SK-N-SH (cell line): ENCODE measurements at regions not wholly inside any gene's neighbourhood (a gene's known extent, or its start where the extent isn't known, plus 50 kb on each side); places are given as distances from the start of the nearest gene placed in this dataset.

Experiments
- CTCF ChIA-PET: fragments of 300-600, 350-600 bp; formaldehyde crosslinking; extraction: SDS; loops from one replicate; lab custom pipeline; 2021; lab: Yijun Ruan, JAX
- POLR2A ChIA-PET: fragments of 350-600 bp; sonication (Branson Sonifier 250); formaldehyde crosslinking; extraction: SDS; loops from one replicate; lab custom pipeline; 2020; ENCODE audit warnings: antibody characterized with exemption, inconsistent platforms; lab: Yijun Ruan, JAX
- DNase-seq: peaks from one replicate; pipeline ENCODE4 v3.0.0; 2012
- H2AFZ ChIP-seq: fragments of 200-600 bp; sonication (generic); 2 replicates; pipeline ENCODE4 v1.8.1; 2016; ENCODE audit warnings: antibody characterized with exemption, mild to moderate bottlenecking, low read depth
- H3F3A ChIP-seq: fragments of 200-600 bp; sonication (generic); replicated peaks from 2 replicates; pipeline ENCODE3; 2016; ENCODE audit warnings: antibody characterized with exemption, mild to moderate bottlenecking; ENCODE audit not compliant: insufficient read depth
- H3K27ac ChIP-seq, 2 experiments: fragments of 200-500 bp in 1 of 2; fragments of 200-600 bp in 1 of 2; sonication (Bioruptor generic) in 1 of 2; sonication (generic), shearing (Covaris generic) in 1 of 2; 2 replicates each; pipeline versions ENCODE4 v1.5.1 to v1.6.1; 2014 to 2016; ENCODE audit warnings: low read depth in 2 of 2, inconsistent platforms in 1 of 2, low read length in 1 of 2, mild to moderate bottlenecking in 1 of 2, mixed read lengths in 1 of 2
- H3K27me3 ChIP-seq: fragments of 200-600 bp; sonication (generic), shearing (Covaris generic); 2 replicates; pipeline ENCODE4 v1.6.1; 2016; ENCODE audit warnings: mixed run types; ENCODE audit not compliant: insufficient read depth
- H3K36me3 ChIP-seq, 2 experiments: fragments of 200-500 bp in 1 of 2; fragments of 200-600 bp in 1 of 2; sonication (Bioruptor generic) in 1 of 2; sonication (generic) in 1 of 2; replicated peaks in 1 of 2; 2 replicates each; pipeline versions ENCODE3 to v1.5.1; 2014 to 2016; ENCODE audit warnings: low read length in 1 of 2, mild to moderate bottlenecking in 1 of 2; ENCODE audit not compliant: insufficient read depth in 2 of 2, control insufficient read depth in 1 of 2
- H3K4me1 ChIP-seq, 2 experiments: fragments of 200-500 bp in 1 of 2; fragments of 200-600 bp in 1 of 2; sonication (Bioruptor generic) in 1 of 2; sonication (generic), shearing (Covaris generic) in 1 of 2; 2 replicates each; pipeline versions ENCODE4 v1.5.1 to v1.6.1; 2014 to 2016; ENCODE audit warnings: low read depth in 1 of 2, low read length in 1 of 2, mixed run types in 1 of 2; ENCODE audit not compliant: insufficient read depth in 2 of 2, control insufficient read depth in 1 of 2
- H3K4me2 ChIP-seq: fragments of 200-600 bp; sonication (generic), shearing (Covaris generic); 2 replicates; pipeline ENCODE4 v1.6.1; 2017; ENCODE audit warnings: mixed run types
- H3K4me3 ChIP-seq, 2 experiments: fragments of 200-500 bp in 1 of 2; fragments of 200-600 bp in 1 of 2; sonication (Bioruptor generic) in 1 of 2; sonication (generic), shearing (Covaris generic) in 1 of 2; 2 replicates each; pipeline versions ENCODE4 v1.5.1 to v1.8.1; 2014 to 2016; ENCODE audit warnings: low read depth in 2 of 2, inconsistent platforms in 1 of 2, low read length in 1 of 2, mild to moderate bottlenecking in 1 of 2, mixed read lengths in 1 of 2, moderate library complexity in 1 of 2
- H3K79me2 ChIP-seq: fragments of 200-600 bp; sonication (generic); 2 replicates; pipeline ENCODE4 v1.8.1; 2017; ENCODE audit warnings: mild to moderate bottlenecking; ENCODE audit not compliant: insufficient read depth
- H3K9ac ChIP-seq: fragments of 200-600 bp; sonication (generic); 2 replicates; pipeline ENCODE4 v1.6.1; 2017; ENCODE audit warnings: mixed run types
- H3K9me2 ChIP-seq: fragments of 200-600 bp; sonication (generic); 2 replicates; pipeline ENCODE4 v1.6.1; 2017; ENCODE audit warnings: mixed run types
- H3K9me3 ChIP-seq: fragments of 200-600 bp; sonication (generic); 2 replicates; pipeline ENCODE4 v1.6.1; 2017; ENCODE audit warnings: mixed run types, mild to moderate bottlenecking, moderate library complexity
- H4K20me1 ChIP-seq: fragments of 200-600 bp; sonication (generic); 2 replicates; pipeline ENCODE4 v1.6.1; 2017; ENCODE audit warnings: mild to moderate bottlenecking, mixed run types; ENCODE audit not compliant: insufficient read depth
- EP300 ChIP-seq, 2 experiments: IDR thresholded peaks; 2 replicates each; pipeline versions ENCODE4 v1.4.0 to v1.6.1; 2012; ENCODE audit warnings: borderline replicate concordance in 1 of 2, low read depth in 1 of 2, low read length in 1 of 2
- EZH2phosphoT487 ChIP-seq: fragments of 200-600 bp; sonication (generic); IDR thresholded peaks from 2 replicates; pipeline ENCODE4 v1.6.1; 2017; ENCODE audit warnings: low read depth, mixed run types, mild to moderate bottlenecking, antibody characterized with exemption, moderate library complexity, borderline replicate concordance
- FOSL2 ChIP-seq: IDR thresholded peaks from 2 replicates; pipeline ENCODE4 v1.4.0; 2012; ENCODE audit warnings: low read depth, mild to moderate bottlenecking, moderate library complexity, borderline replicate concordance
- FOXJ3 ChIP-seq: sonication (generic); formaldehyde crosslinking; IDR thresholded peaks from 2 replicates; pipeline ENCODE4 v1.5.1; 2020; ENCODE audit warnings: mild to moderate bottlenecking, missing genetic modification reagents
- FOXM1 ChIP-seq: IDR thresholded peaks from 2 replicates; pipeline ENCODE4 v1.4.0; 2012; ENCODE audit warnings: low read depth, mild to moderate bottlenecking
- GABPA ChIP-seq: IDR thresholded peaks from 2 replicates; pipeline ENCODE4 v1.4.0; 2012; ENCODE audit warnings: low read depth, mild to moderate bottlenecking
- JUND ChIP-seq: IDR thresholded peaks from 2 replicates; pipeline ENCODE4 v1.4.0; 2012
- MAX ChIP-seq: IDR thresholded peaks from 2 replicates; pipeline ENCODE4 v1.4.0; 2012; ENCODE audit warnings: low read depth
- MXI1 ChIP-seq: IDR thresholded peaks from 2 replicates; pipeline ENCODE4 v1.6.1; 2012; ENCODE audit warnings: mild to moderate bottlenecking, low read depth, low read length, improper control_type of control experiment
- NFIC ChIP-seq: IDR thresholded peaks from 2 replicates; pipeline ENCODE4 v1.4.0; 2012; ENCODE audit warnings: borderline replicate concordance
- NRF1 ChIP-seq: IDR thresholded peaks from 2 replicates; pipeline ENCODE4 v1.6.1; 2012; ENCODE audit warnings: low read depth, mild to moderate bottlenecking, low read length
- PBX3 ChIP-seq: IDR thresholded peaks from 2 replicates; pipeline ENCODE4; 2012
- POLR2AphosphoS5 ChIP-seq: IDR thresholded peaks from 2 replicates; pipeline ENCODE4 v1.6.1; 2012; ENCODE audit warnings: low read depth, low read length
- RAD21 ChIP-seq: IDR thresholded peaks from 2 replicates; pipeline ENCODE4 v1.6.1; 2012; ENCODE audit warnings: mild to moderate bottlenecking, low read length
- RXRA ChIP-seq: IDR thresholded peaks from 2 replicates; pipeline ENCODE4 v1.4.0; 2012; ENCODE audit warnings: low read depth, mild to moderate bottlenecking, borderline replicate concordance
- SIN3A ChIP-seq: IDR thresholded peaks from 2 replicates; pipeline ENCODE4 v1.6.1; 2012; ENCODE audit warnings: low read depth, mild to moderate bottlenecking, low read length, moderate library complexity, borderline replicate concordance
- SMC3 ChIP-seq: IDR thresholded peaks from 2 replicates; pipeline ENCODE4 v1.6.1; 2012; ENCODE audit warnings: low read depth, low read length, improper control_type of control experiment
- TAF1 ChIP-seq: IDR thresholded peaks from 2 replicates; pipeline ENCODE4 v1.6.1; 2012; ENCODE audit warnings: low read depth, mild to moderate bottlenecking, low read length, moderate library complexity, borderline replicate concordance
- TCF12 ChIP-seq: IDR thresholded peaks from 2 replicates; pipeline ENCODE4 v1.4.0; 2012
- USF1 ChIP-seq: IDR thresholded peaks from 2 replicates; pipeline ENCODE4 v1.4.0; 2012; ENCODE audit warnings: low read depth, borderline replicate concordance
- WGBS: methylation state at CpG from one replicate; pipeline ENCODE4 v1.1.6; 2017; ENCODE audit warnings: low lambda C conversion rate; 5-methylcytosine and 5-hydroxymethylcytosine counted together
- TF ChIP-seq, protein P1 (sequence below): fragments of 150-350 bp; IDR thresholded peaks from 2 replicates; pipeline ENCODE4 v1.6.1; 2016; ENCODE audit warnings: mild to moderate bottlenecking, low read depth, low read length
- TF ChIP-seq, protein P2 (sequence below): fragments of 200-600 bp; sonication (generic); IDR thresholded peaks from 2 replicates; pipeline ENCODE4 v1.6.1; 2017; ENCODE audit warnings: antibody characterized with exemption, mild to moderate bottlenecking, moderate library complexity

- Histone ChIP-seq H3K27me3 (no peaks in the 10 kb centered on the region), H3K9me2 (no peaks in the 10 kb centered on the region), H3K4me3 (no peak overlapping the region), H3K9ac (no peak overlapping the region), H3K9me3 (no peaks in the 10 kb centered on the region), H3K36me3 (no peaks in the 10 kb centered on the region), H3F3A (no peaks in the 10 kb centered on the region), H3K4me1 (no peaks in the 10 kb centered on the region), H3K27ac (no peak overlapping the region), H2AFZ (no peak overlapping the region), H4K20me1 (no peaks in the 10 kb centered on the region), H3K79me2 (no peaks in the 10 kb centered on the region), H3K4me2 (no peak overlapping the region)
- CTCF ChIA-PET: interaction anchor here (1.4 kb wide), 2 partner anchors 24 to 351 kb away, joined by 3 to 4 read pairs; no protein-coding TSS in a partner anchor
- TF ChIP-seq JUND (no peak), SIN3A (no peak), PBX3 (no peak), FOXM1 (no peak)
- TF ChIP-seq, protein P1, sequence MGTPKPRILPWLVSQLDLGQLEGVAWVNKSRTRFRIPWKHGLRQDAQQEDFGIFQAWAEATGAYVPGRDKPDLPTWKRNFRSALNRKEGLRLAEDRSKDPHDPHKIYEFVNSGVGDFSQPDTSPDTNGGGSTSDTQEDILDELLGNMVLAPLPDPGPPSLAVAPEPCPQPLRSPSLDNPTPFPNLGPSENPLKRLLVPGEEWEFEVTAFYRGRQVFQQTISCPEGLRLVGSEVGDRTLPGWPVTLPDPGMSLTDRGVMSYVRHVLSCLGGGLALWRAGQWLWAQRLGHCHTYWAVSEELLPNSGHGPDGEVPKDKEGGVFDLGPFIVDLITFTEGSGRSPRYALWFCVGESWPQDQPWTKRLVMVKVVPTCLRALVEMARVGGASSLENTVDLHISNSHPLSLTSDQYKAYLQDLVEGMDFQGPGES: no peak
- TF ChIP-seq, protein P2, sequence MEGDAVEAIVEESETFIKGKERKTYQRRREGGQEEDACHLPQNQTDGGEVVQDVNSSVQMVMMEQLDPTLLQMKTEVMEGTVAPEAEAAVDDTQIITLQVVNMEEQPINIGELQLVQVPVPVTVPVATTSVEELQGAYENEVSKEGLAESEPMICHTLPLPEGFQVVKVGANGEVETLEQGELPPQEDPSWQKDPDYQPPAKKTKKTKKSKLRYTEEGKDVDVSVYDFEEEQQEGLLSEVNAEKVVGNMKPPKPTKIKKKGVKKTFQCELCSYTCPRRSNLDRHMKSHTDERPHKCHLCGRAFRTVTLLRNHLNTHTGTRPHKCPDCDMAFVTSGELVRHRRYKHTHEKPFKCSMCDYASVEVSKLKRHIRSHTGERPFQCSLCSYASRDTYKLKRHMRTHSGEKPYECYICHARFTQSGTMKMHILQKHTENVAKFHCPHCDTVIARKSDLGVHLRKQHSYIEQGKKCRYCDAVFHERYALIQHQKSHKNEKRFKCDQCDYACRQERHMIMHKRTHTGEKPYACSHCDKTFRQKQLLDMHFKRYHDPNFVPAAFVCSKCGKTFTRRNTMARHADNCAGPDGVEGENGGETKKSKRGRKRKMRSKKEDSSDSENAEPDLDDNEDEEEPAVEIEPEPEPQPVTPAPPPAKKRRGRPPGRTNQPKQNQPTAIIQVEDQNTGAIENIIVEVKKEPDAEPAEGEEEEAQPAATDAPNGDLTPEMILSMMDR: no peak
- WGBS: 70% methylated on average over 4 of the region's 4 CpGs
- POLR2A ChIA-PET: no interaction called here
- no peak for DNase-seq
Observed at GRCh38 chr7:85392326-85392725, 205.5 kb upstream of the SEMA3D start.

GRCh38 chr7:85386460-85386859 lies 199.6 kb upstream of the SEMA3D start:
- no peaks in the 10 kb centered on the region for H3K36me3 ChIP-seq
- ChIA-PET CTCF (interaction anchor here (1.0 kb wide), 1 partner anchor 345 kb away, joined by 3 read pairs; no protein-coding TSS in a partner anchor), POLR2A (no interaction called here)
- H3K9ac ChIP-seq: no peak overlapping the region
- no peak overlapping the region for H2AFZ ChIP-seq
- no peaks in the 10 kb centered on the region for H3K4me1 ChIP-seq
- H3K4me2 ChIP-seq: no peak overlapping the region
- no peaks in the 10 kb centered on the region for H3K9me2 ChIP-seq
- H3K4me3 ChIP-seq: no peak overlapping the region
- WGBS: 79% methylated on average over 1 of the region's 1 CpG
- no peaks in the 10 kb centered on the region for H4K20me1 ChIP-seq
- no peaks in the 10 kb centered on the region for H3F3A ChIP-seq
- no peaks in the 10 kb centered on the region for H3K9me3 ChIP-seq
- no peak overlapping the region for H3K27ac ChIP-seq
- H3K79me2 ChIP-seq: no peaks in the 10 kb centered on the region
- DNase-seq: no peak
- no peak for TF ChIP-seq GABPA
- no peak for TF ChIP-seq MAX
- TF ChIP-seq NFIC: no peak
- TF ChIP-seq SIN3A: no peak
- no peak for TF ChIP-seq MXI1
- TF ChIP-seq POLR2AphosphoS5: no peak
- TF ChIP-seq FOSL2: no peak
- TF ChIP-seq FOXJ3: no peak
- TF ChIP-seq EP300 (IDR thresholded peaks at IDR 0.05; ENCODE audit: borderline replicate concordance in 1 of 2, low read depth in 1 of 2, low read length in 1 of 2): no peak
- no peak for TF ChIP-seq USF1
- no peak for TF ChIP-seq JUND
- no peak for TF ChIP-seq TCF12
- no peak for TF ChIP-seq RXRA
- no peak for TF ChIP-seq NRF1
- TF ChIP-seq RAD21: no peak
- TF ChIP-seq EZH2phosphoT487: no peak
- no peak for TF ChIP-seq SMC3
- no peak for TF ChIP-seq TAF1
- H3K27me3 ChIP-seq: no peaks in the 10 kb centered on the region
